Loucy (cell line): ENCODE measurements at regions not wholly inside any gene's neighbourhood (a gene's known extent, or its start where the extent isn't known, plus 50 kb on each side); places are given as distances from the start of the nearest gene placed in this dataset.

Source experiments
- CTCF ChIP-seq: fragments of 200-600 bp; sonication (generic); conservative IDR thresholded peaks from 2 replicates; pipeline ENCODE4 v1.5.1; 2014; ENCODE audit warnings: mild to moderate bottlenecking, antibody characterized with exemption, low read length
- EZH2phosphoT487 ChIP-seq: fragments of 200-600 bp; IDR thresholded peaks from 2 replicates; pipeline ENCODE4 v1.6.1; 2018; ENCODE audit warnings: antibody characterized with exemption, mild to moderate bottlenecking, moderate library complexity, borderline replicate concordance

- TF ChIP-seq CTCF, result no peak
- no peak for TF ChIP-seq EZH2phosphoT487
Measured at GRCh38 chr2:107068069-107068916, 182.3 kb upstream of the ST6GAL2 start.
